H1 (cell line): ENCODE measurements at regions not wholly inside any gene's neighbourhood (a gene's known extent, or its start where the extent isn't known, plus 50 kb on each side); places are given as distances from the start of the nearest gene placed in this dataset.

Experiments
- CTCF ChIP-seq, 3 experiments: IDR thresholded peaks; 1 replicate in 2 of 3; 2 replicates in 1 of 3; pipeline versions ENCODE4 v1.5.1 to v1.6.1; 2011; ENCODE audit warnings: low read length in 3 of 3, mild to moderate bottlenecking in 3 of 3, inconsistent platforms in 2 of 3, low read depth in 1 of 3, moderate library complexity in 1 of 3; ENCODE audit not compliant: insufficient read depth in 1 of 3; ENCODE audit errors: control extremely low read depth in 1 of 3
- EZH2 ChIP-seq: fragments of 200-600 bp; sonication (generic); IDR thresholded peaks from 2 replicates; pipeline ENCODE4 v1.7.1; 2012; ENCODE audit warnings: low read depth, mild to moderate bottlenecking, moderate library complexity, low read length, inconsistent platforms; ENCODE audit not compliant: severe bottlenecking

DNA sequence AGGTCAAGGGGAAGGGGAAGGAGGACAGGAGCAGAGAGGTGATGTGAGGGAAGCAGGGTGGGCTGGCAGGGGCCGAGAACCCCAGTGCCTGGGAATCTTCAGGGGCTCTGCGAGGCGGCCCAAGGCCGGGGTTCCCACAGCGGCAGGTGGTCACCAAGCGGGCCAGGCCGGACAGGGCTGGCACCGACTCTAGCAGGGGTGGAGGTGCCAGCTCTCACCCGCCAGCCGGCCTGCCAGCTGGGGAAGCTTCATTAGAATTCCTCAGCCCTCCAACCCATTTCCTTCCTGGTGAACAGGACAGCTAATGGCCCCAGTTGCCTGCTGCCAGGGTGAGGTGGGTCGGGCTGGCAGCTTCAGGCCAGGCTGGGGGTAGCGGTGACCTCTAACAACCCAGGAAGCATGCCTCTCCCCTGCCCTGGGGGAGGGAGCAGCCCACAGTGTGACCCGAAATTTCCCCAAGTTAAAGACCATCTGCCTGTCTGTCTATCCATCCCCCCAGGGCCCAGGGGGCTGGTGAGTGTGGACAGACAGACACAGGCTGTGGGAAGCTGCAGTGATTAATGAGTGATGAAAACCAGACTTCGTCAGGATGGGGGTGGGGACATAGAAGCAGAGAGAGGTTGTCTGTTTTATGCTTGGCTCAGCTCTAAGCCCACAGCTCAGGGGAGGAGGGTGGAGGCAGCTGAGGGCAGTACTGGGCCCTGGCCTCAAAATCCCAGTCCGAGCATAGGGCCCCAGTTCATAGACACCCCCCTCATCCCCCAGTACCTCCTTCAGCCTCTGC lies 144.1 kb downstream of the ZFP36L2 start:
- TF ChIP-seq CTCF (IDR thresholded peaks at IDR 0.05; ENCODE audit: control extremely low read depth in 1 of 3, insufficient read depth in 1 of 3, low read depth in 1 of 3, low read length in 3 of 3), result no peak
- no peak for TF ChIP-seq EZH2
